Lower leg skin (tissue), 3 donors: ENCODE measurements at regions not wholly inside any gene's neighbourhood (a gene's known extent, or its start where the extent isn't known, plus 50 kb on each side); places are given as distances from the start of the nearest gene placed in this dataset.

Experiments
- POLR2A ChIP-seq, 2 donors: fragments of 450-650 bp; IDR thresholded peaks; one replicate each; pipeline ENCODE4 v1.6.1; 2016 to 2017; ENCODE audit warnings: antibody characterized with exemption in 2 of 2, mild to moderate bottlenecking in 1 of 2, moderate library complexity in 1 of 2
- TF ChIP-seq, protein P1 (sequence below), 3 donors: fragments of 450-650 bp; IDR thresholded peaks; one replicate each; pipeline ENCODE4 v1.5.1; 2016; ENCODE audit warnings: antibody characterized with exemption in 3 of 3, mild to moderate bottlenecking in 3 of 3, moderate library complexity in 2 of 3

DNA sequence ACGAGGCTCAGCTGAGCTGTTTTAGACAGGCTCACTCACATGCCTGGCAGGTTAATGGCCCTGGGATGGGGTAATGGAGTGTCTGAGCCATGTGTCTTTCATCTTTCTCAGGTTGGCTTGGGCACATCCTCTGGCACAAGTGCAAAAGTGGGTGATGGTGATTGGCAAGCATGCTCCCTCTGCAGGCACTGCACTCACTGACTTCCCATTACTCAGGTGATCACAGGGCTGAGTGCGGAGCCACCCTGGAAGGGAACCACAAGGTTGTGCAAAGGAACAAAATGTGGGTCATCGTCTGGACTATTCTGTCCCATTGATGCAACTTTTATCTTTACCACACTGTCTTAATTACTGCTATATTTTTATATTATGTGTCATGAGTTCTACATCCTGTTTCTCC, 244.1 kb upstream of the AKR1E2 start:
- TF ChIP-seq, protein P1, sequence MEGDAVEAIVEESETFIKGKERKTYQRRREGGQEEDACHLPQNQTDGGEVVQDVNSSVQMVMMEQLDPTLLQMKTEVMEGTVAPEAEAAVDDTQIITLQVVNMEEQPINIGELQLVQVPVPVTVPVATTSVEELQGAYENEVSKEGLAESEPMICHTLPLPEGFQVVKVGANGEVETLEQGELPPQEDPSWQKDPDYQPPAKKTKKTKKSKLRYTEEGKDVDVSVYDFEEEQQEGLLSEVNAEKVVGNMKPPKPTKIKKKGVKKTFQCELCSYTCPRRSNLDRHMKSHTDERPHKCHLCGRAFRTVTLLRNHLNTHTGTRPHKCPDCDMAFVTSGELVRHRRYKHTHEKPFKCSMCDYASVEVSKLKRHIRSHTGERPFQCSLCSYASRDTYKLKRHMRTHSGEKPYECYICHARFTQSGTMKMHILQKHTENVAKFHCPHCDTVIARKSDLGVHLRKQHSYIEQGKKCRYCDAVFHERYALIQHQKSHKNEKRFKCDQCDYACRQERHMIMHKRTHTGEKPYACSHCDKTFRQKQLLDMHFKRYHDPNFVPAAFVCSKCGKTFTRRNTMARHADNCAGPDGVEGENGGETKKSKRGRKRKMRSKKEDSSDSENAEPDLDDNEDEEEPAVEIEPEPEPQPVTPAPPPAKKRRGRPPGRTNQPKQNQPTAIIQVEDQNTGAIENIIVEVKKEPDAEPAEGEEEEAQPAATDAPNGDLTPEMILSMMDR (IDR thresholded peaks at IDR 0.05) = no peak
- no peak for TF ChIP-seq POLR2A (IDR thresholded peaks at IDR 0.05)
